H1 (cell line): ENCODE measurements at regions not wholly inside any gene's neighbourhood (a gene's known extent, or its start where the extent isn't known, plus 50 kb on each side); places are given as distances from the start of the nearest gene placed in this dataset.

Experiments used
- CTCF ChIA-PET: fragments of 300-600 bp; sonication (Branson Sonifier 250); formaldehyde crosslinking; loops from one replicate; lab custom pipeline; 2021; ENCODE audit not compliant: partially characterized antibody; lab: Charles Lee
- POLR2A ChIA-PET: fragments of 300-600 bp; sonication (Branson Sonifier 250); formaldehyde crosslinking; loops from one replicate; lab custom pipeline; 2021; ENCODE audit warnings: inconsistent platforms; ENCODE audit not compliant: partially characterized antibody; lab: Charles Lee
- DNase-seq, 2 experiments: peaks; one replicate each; pipeline versions ENCODE4 v3.0.0 to v3.0.0-alpha.2; 2010 to 2022; ENCODE audit warnings: low spot score in 2 of 2, low read depth in 1 of 2, mixed read lengths in 1 of 2
- FAIRE-seq: peaks from 2 replicates; lab custom pipeline; 2011; peaks lifted over from hg19 to GRCh38; lab: Jason Lieb, UNC
- H2AFZ ChIP-seq: 2 replicates; pipeline ENCODE4 v1.8.1; 2012; ENCODE audit warnings: low read length, inconsistent platforms
- H2AK5ac ChIP-seq: 2 replicates; pipeline ENCODE4 v1.6.1; 2013; ENCODE audit warnings: low read depth, low read length
- H2BK120ac ChIP-seq: replicated peaks from 2 replicates; pipeline ENCODE3; 2013; ENCODE audit warnings: low read depth, low read length, inconsistent platforms
- H2BK12ac ChIP-seq: 2 replicates; pipeline ENCODE4 v1.6.1; 2013; ENCODE audit warnings: low read depth, low read length
- H2BK15ac ChIP-seq: 2 replicates; pipeline ENCODE4 v1.6.1; 2013; ENCODE audit warnings: low read length
- H2BK20ac ChIP-seq: 2 replicates; pipeline ENCODE4 v1.6.1; 2013; ENCODE audit warnings: low read length
- H2BK5ac ChIP-seq: 2 replicates; pipeline ENCODE4 v1.6.1; 2013; ENCODE audit warnings: low read depth, low read length
- H3K14ac ChIP-seq: 2 replicates; pipeline ENCODE4 v1.6.1; 2013; ENCODE audit warnings: inconsistent platforms; ENCODE audit not compliant: insufficient read length
- H3K18ac ChIP-seq: 2 replicates; pipeline ENCODE4 v1.6.1; 2013; ENCODE audit warnings: low read length; ENCODE audit errors: extremely low read depth
- H3K23ac ChIP-seq: 2 replicates; pipeline ENCODE4 v1.6.1; 2013; ENCODE audit warnings: inconsistent platforms; ENCODE audit not compliant: insufficient read length
- H3K23me2 ChIP-seq: 2 replicates; pipeline ENCODE4 v1.6.1; 2013; ENCODE audit warnings: low read depth, low read length
- H3K27ac ChIP-seq: 2 replicates; pipeline ENCODE4 v1.6.1; 2011; ENCODE audit warnings: low read depth, low read length, inconsistent platforms
- H3K27me3 ChIP-seq, 4 experiments: replicated peaks in 1 of 4; 1 replicate in 1 of 4; 2 replicates in 3 of 4; pipeline versions ENCODE4 v1.6.1 to v1.8.1; 2011 to 2013; ENCODE audit warnings: low read length in 3 of 4, mild to moderate bottlenecking in 3 of 4, inconsistent platforms in 2 of 4, mixed read lengths in 2 of 4, moderate library complexity in 1 of 4; ENCODE audit not compliant: control insufficient read depth in 3 of 4, insufficient read depth in 3 of 4; ENCODE audit errors: extremely low read depth in 1 of 4
- H3K36me3 ChIP-seq, 4 experiments: 2 replicates each; pipeline versions ENCODE4 v1.6.1 to v1.8.1; 2011 to 2013; ENCODE audit warnings: mild to moderate bottlenecking in 4 of 4, low read length in 3 of 4, moderate library complexity in 2 of 4, control low read depth in 1 of 4, inconsistent platforms in 1 of 4; ENCODE audit not compliant: insufficient read depth in 4 of 4, control insufficient read depth in 2 of 4
- H3K4ac ChIP-seq: replicated peaks from 2 replicates; pipeline ENCODE3; 2013; ENCODE audit warnings: low read length, low read depth, mixed read lengths, inconsistent platforms; ENCODE audit not compliant: insufficient read length
- H3K4me1 ChIP-seq, 4 experiments: replicated peaks in 1 of 4; 1 replicate in 1 of 4; 2 replicates in 3 of 4; pipeline versions ENCODE4 v1.6.1 to v1.8.1; 2011 to 2013; ENCODE audit warnings: low read length in 3 of 4, inconsistent platforms in 2 of 4, mixed read lengths in 1 of 4; ENCODE audit not compliant: insufficient read depth in 4 of 4, control insufficient read depth in 3 of 4
- H3K4me2 ChIP-seq, 2 experiments: 2 replicates each; pipeline versions ENCODE4 v1.6.1 to v1.8.1; 2011 to 2013; ENCODE audit warnings: low read depth in 2 of 2, low read length in 2 of 2, control low read depth in 1 of 2, inconsistent platforms in 1 of 2, mild to moderate bottlenecking in 1 of 2; ENCODE audit not compliant: insufficient read depth in 1 of 2
- H3K4me3 ChIP-seq, 4 experiments: fragments of 200-600, 300-600 bp in 1 of 4; sonication (generic), shearing (Covaris generic), sonication (Bioruptor Twin) in 1 of 4; 2 replicates each; pipeline versions ENCODE4 v1.5.1 to v1.8.1; 2011 to 2016; ENCODE audit warnings: low read length in 4 of 4, low read depth in 3 of 4, control low read depth in 2 of 4, inconsistent platforms in 2 of 4, mild to moderate bottlenecking in 2 of 4, mixed read lengths in 1 of 4, moderate library complexity in 1 of 4; ENCODE audit not compliant: insufficient read depth in 2 of 4; ENCODE audit errors: extremely low read depth in 1 of 4
- H3K56ac ChIP-seq: replicated peaks from 2 replicates; pipeline ENCODE3; 2013; ENCODE audit warnings: low read depth, mild to moderate bottlenecking, mixed read lengths, low read length, inconsistent platforms; ENCODE audit not compliant: insufficient read length
- H3K79me1 ChIP-seq: 2 replicates; pipeline ENCODE4 v1.6.1; 2013; ENCODE audit warnings: low read depth, low read length, control low read depth
- H3K79me2 ChIP-seq, 2 experiments: 2 replicates each; pipeline versions ENCODE4 v1.6.1 to v1.8.1; 2012 to 2013; ENCODE audit warnings: low read length in 2 of 2, mild to moderate bottlenecking in 2 of 2, inconsistent platforms in 1 of 2; ENCODE audit not compliant: insufficient read depth in 2 of 2, control insufficient read depth in 1 of 2
- H3K9ac ChIP-seq, 4 experiments: replicated peaks in 1 of 4; 1 replicate in 1 of 4; 2 replicates in 3 of 4; pipeline versions ENCODE4 v1.6.1 to v1.8.1; 2011 to 2013; ENCODE audit warnings: low read depth in 3 of 4, low read length in 3 of 4, control low read depth in 2 of 4, mild to moderate bottlenecking in 2 of 4, moderate library complexity in 2 of 4, inconsistent platforms in 1 of 4; ENCODE audit errors: extremely low read depth in 1 of 4
- H3K9me3 ChIP-seq, 2 experiments: 2 replicates each; pipeline versions ENCODE4 v1.6.1 to v1.8.1; 2012 to 2013; ENCODE audit warnings: mild to moderate bottlenecking in 2 of 2, moderate library complexity in 2 of 2, control low read depth in 1 of 2, inconsistent platforms in 1 of 2, low read depth in 1 of 2, low read length in 1 of 2, mixed read lengths in 1 of 2; ENCODE audit not compliant: insufficient read depth in 2 of 2
- H4K20me1 ChIP-seq, 2 experiments: replicated peaks in 1 of 2; 2 replicates each; pipeline versions ENCODE3 to v1.8.1; 2011 to 2013; ENCODE audit warnings: inconsistent platforms in 2 of 2, low read length in 2 of 2, mild to moderate bottlenecking in 1 of 2; ENCODE audit not compliant: insufficient read depth in 2 of 2, control insufficient read depth in 1 of 2
- H4K5ac ChIP-seq: 2 replicates; pipeline ENCODE4 v1.6.1; 2013; ENCODE audit warnings: low read length, low read depth, mixed read lengths, inconsistent platforms; ENCODE audit not compliant: insufficient read length
- H4K8ac ChIP-seq: 2 replicates; pipeline ENCODE4 v1.8.0; 2013; ENCODE audit warnings: mild to moderate bottlenecking, moderate library complexity, low read length, inconsistent platforms; ENCODE audit not compliant: insufficient read depth; ENCODE audit errors: extremely low read depth
- H4K91ac ChIP-seq: replicated peaks from 2 replicates; pipeline ENCODE3; 2013; ENCODE audit warnings: low read length, mixed read lengths, inconsistent platforms; ENCODE audit not compliant: insufficient read length
- BCL11A ChIP-seq, 2 experiments: IDR thresholded peaks; one replicate each; pipeline ENCODE4 v1.6.1; 2011; ENCODE audit warnings: low read depth in 2 of 2, low read length in 2 of 2, mild to moderate bottlenecking in 2 of 2
- CHD2 ChIP-seq: IDR thresholded peaks from 2 replicates; pipeline ENCODE4 v1.6.1; 2012; ENCODE audit warnings: low read length, improper control_type of control experiment
- CREB1 ChIP-seq: IDR thresholded peaks from 2 replicates; pipeline ENCODE4 v1.6.1; 2012; ENCODE audit warnings: inconsistent platforms
- CTBP2 ChIP-seq: IDR thresholded peaks from 2 replicates; pipeline ENCODE4 v1.7.0; 2011; ENCODE audit warnings: borderline replicate concordance, mild to moderate bottlenecking, moderate library complexity, mixed read lengths, low read length; ENCODE audit not compliant: insufficient read depth, insufficient read length
- EGR1 ChIP-seq: IDR thresholded peaks from 2 replicates; pipeline ENCODE4 v1.6.1; 2011; ENCODE audit warnings: low read depth, low read length, borderline replicate concordance
- EP300 ChIP-seq, 2 experiments: IDR thresholded peaks; 1 replicate in 1 of 2; 2 replicates in 1 of 2; pipeline ENCODE4 v1.6.1; 2011 to 2012; ENCODE audit warnings: low read depth in 2 of 2, low read length in 2 of 2, mild to moderate bottlenecking in 2 of 2, borderline replicate concordance in 1 of 2, inconsistent platforms in 1 of 2, moderate library complexity in 1 of 2
- JUN ChIP-seq: IDR thresholded peaks from 2 replicates; pipeline ENCODE4 v1.6.1; 2011; ENCODE audit warnings: low read depth, mild to moderate bottlenecking, improper control_type of control experiment, low read length
- NANOG ChIP-seq: IDR thresholded peaks from 2 replicates; pipeline ENCODE4 v1.6.1; 2011; ENCODE audit warnings: low read length, low read depth, mild to moderate bottlenecking, inconsistent platforms; ENCODE audit not compliant: insufficient read depth, poor library complexity, severe bottlenecking
- SP2 ChIP-seq: IDR thresholded peaks from 2 replicates; pipeline ENCODE4 v1.6.1; 2012; ENCODE audit warnings: mild to moderate bottlenecking, low read length, inconsistent platforms
- TCF12 ChIP-seq: IDR thresholded peaks from 2 replicates; pipeline ENCODE4 v1.6.1; 2011; ENCODE audit warnings: low read depth, mild to moderate bottlenecking, low read length
- WGBS, 2 experiments: shearing (Covaris generic) in 1 of 2; methylation state at CpG; one replicate each; pipeline versions ENCODE4 v1.1.6 to v1.1.7; 2013 to 2015; ENCODE audit warnings: low lambda C conversion rate in 2 of 2, mixed read lengths in 2 of 2, inconsistent platforms in 1 of 2, low coverage in 1 of 2, missing lambda C conversion rate in 1 of 2; ENCODE audit not compliant: insufficient replicate concordance in 2 of 2, insufficient coverage in 1 of 2, insufficient read length in 1 of 2; ENCODE audit errors: extremely low coverage in 1 of 2, missing lambda C conversion rate in 1 of 2; 5-methylcytosine and 5-hydroxymethylcytosine counted together
- TF ChIP-seq, protein P1 (sequence below), 3 experiments: IDR thresholded peaks; 1 replicate in 2 of 3; 2 replicates in 1 of 3; pipeline versions ENCODE4 v1.5.1 to v1.6.1; 2011; ENCODE audit warnings: low read length in 3 of 3, mild to moderate bottlenecking in 3 of 3, inconsistent platforms in 2 of 3, low read depth in 1 of 3, moderate library complexity in 1 of 3; ENCODE audit not compliant: insufficient read depth in 1 of 3; ENCODE audit errors: control extremely low read depth in 1 of 3

DNA sequence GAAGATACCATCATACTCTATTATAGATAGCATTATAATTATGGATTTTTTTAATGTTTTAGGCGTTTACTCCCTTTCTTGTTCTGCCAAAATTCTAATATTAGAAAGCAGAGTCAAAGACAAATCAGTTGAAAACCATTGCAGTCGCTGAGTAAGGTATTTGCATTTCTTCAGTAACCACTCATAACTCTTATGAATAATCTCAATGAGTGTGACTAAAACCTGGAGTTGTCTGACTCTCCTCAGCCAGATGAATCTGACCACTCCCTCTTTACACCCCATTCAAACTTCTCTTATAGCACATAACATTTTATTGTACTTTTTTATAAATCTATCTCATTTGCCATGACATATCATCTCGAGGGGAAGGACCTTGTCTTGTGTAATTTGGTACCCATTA lies 1006.5 kb downstream of the DIAPH3 start:
- no peaks in the 10 kb centered on the region for H3K79me1 ChIP-seq
- no peak overlapping the region for H3K56ac ChIP-seq
- FAIRE-seq = no peak
- no peaks in the 10 kb centered on the region for H3K79me2 ChIP-seq
- no peak overlapping the region for H2BK12ac ChIP-seq
- no peaks in the 10 kb centered on the region for H3K23me2 ChIP-seq
- WGBS, 2 experiments = 94% methylated on average over 3 of the region's 3 CpGs; no CpG with 5 or more reads in 1 of the 2 experiments
- no peak overlapping the region for H3K4me2 ChIP-seq
- H3K9me3 ChIP-seq = no peaks in the 10 kb centered on the region
- H4K20me1 ChIP-seq = no peaks in the 10 kb centered on the region
- no peak overlapping the region for H2BK120ac ChIP-seq
- H3K27me3 ChIP-seq = no peaks in the 10 kb centered on the region
- H3K9ac ChIP-seq = no peak overlapping the region
- H2BK15ac ChIP-seq = no peak overlapping the region
- H2BK20ac ChIP-seq = no peak overlapping the region
- no peak overlapping the region for H2BK5ac ChIP-seq
- no peak overlapping the region for H4K8ac ChIP-seq
- no peak overlapping the region for H3K4ac ChIP-seq
- no peak overlapping the region for H3K14ac ChIP-seq
- no peak overlapping the region for H3K18ac ChIP-seq
- no peak overlapping the region for H3K27ac ChIP-seq
- no peak overlapping the region for H2AK5ac ChIP-seq
- no peak overlapping the region for H3K4me3 ChIP-seq
- no peaks in the 10 kb centered on the region for H3K4me1 ChIP-seq
- H4K91ac ChIP-seq = no peak overlapping the region
- H3K36me3 ChIP-seq = no peaks in the 10 kb centered on the region
- H4K5ac ChIP-seq = no peak overlapping the region
- no peak overlapping the region for H3K23ac ChIP-seq
- ChIA-PET POLR2A (no interaction called here), CTCF (no interaction called here)
- H2AFZ ChIP-seq = no peak overlapping the region
- DNase-seq = no peak
- TF ChIP-seq, protein P1, sequence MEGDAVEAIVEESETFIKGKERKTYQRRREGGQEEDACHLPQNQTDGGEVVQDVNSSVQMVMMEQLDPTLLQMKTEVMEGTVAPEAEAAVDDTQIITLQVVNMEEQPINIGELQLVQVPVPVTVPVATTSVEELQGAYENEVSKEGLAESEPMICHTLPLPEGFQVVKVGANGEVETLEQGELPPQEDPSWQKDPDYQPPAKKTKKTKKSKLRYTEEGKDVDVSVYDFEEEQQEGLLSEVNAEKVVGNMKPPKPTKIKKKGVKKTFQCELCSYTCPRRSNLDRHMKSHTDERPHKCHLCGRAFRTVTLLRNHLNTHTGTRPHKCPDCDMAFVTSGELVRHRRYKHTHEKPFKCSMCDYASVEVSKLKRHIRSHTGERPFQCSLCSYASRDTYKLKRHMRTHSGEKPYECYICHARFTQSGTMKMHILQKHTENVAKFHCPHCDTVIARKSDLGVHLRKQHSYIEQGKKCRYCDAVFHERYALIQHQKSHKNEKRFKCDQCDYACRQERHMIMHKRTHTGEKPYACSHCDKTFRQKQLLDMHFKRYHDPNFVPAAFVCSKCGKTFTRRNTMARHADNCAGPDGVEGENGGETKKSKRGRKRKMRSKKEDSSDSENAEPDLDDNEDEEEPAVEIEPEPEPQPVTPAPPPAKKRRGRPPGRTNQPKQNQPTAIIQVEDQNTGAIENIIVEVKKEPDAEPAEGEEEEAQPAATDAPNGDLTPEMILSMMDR (IDR thresholded peaks at IDR 0.05; ENCODE audit: control extremely low read depth in 1 of 3, insufficient read depth in 1 of 3, low read depth in 1 of 3, low read length in 3 of 3) = no peak
- TF ChIP-seq BCL11A (IDR thresholded peaks at IDR 0.05; ENCODE audit: low read depth in 2 of 2, low read length in 2 of 2) (no peak), JUN (no peak), SP2 (no peak), NANOG (no peak), CREB1 (no peak), CTBP2 (no peak), TCF12 (no peak), CHD2 (no peak), EP300 (IDR thresholded peaks at IDR 0.05; ENCODE audit: borderline replicate concordance in 1 of 2, low read depth in 2 of 2, low read length in 2 of 2) (no peak), EGR1 (no peak)
